Adrenal gland (tissue), 9 donors: ENCODE measurements at regions not wholly inside any gene's neighbourhood (a gene's known extent, or its start where the extent isn't known, plus 50 kb on each side); places are given as distances from the start of the nearest gene placed in this dataset.

Source experiments
- DNase-seq, 7 donors: peaks; one replicate each; pipeline ENCODE4 v3.0.0-alpha.2; 2019 to 2020
- H3K27ac ChIP-seq, 5 donors: fragments of 200-600 bp; sonication (generic) in 4 of 5; 1 replicate in 3 of 5; 2 replicates in 2 of 5; pipeline versions ENCODE4 v1.5.1 to v1.8.0; 2016 to 2020; ENCODE audit warnings: mild to moderate bottlenecking in 1 of 5
- H3K27me3 ChIP-seq: fragments of 200-600 bp; 2 replicates; pipeline ENCODE4 v1.8.0; 2021
- H3K36me3 ChIP-seq, 2 donors: fragments of 200-600 bp; replicated peaks in 1 of 2; 1 replicate in 1 of 2; 2 replicates in 1 of 2; pipeline versions ENCODE4 v1.5.1 to v1.8.0; 2018 to 2022
- H3K4me1 ChIP-seq, 2 donors: fragments of 200-600 bp; replicated peaks in 1 of 2; 1 replicate in 1 of 2; 2 replicates in 1 of 2; pipeline versions ENCODE4 v1.5.1 to v1.8.0; 2018 to 2021
- H3K4me3 ChIP-seq, 4 donors: fragments of 200-600 bp; sonication (generic) in 3 of 4; one replicate each; pipeline ENCODE4 v1.5.1; 2016 to 2018
- H3K9me3 ChIP-seq, 3 donors: fragments of 200-600 bp; sonication (generic) in 1 of 3; replicated peaks in 1 of 3; 1 replicate in 2 of 3; 2 replicates in 1 of 3; pipeline versions ENCODE4 v1.5.1 to v1.8.0; 2016 to 2021
- POLR2A ChIP-seq, 2 donors: fragments of 450-650 bp; IDR thresholded peaks; one replicate each; pipeline ENCODE4 v1.6.1; 2017; ENCODE audit warnings: antibody characterized with exemption in 2 of 2, mild to moderate bottlenecking in 2 of 2, moderate library complexity in 1 of 2
- WGBS, 4 donors: extraction: QIAGEN DNeasy Blood & Tissue Kit in 2 of 4; methylation state at CpG; one replicate each; pipeline versions ENCODE4 v1.1.5 to v1.1.7; 2013 to 2017; 5-methylcytosine and 5-hydroxymethylcytosine counted together
- intact Hi-C, 2 donors: fragments of 100-400 bp; cut with DNase I; formaldehyde crosslinking; loops; one replicate each; pipeline versions ENCODE4 v1.14.1 to v1.15.0; 2022 to 2023
- TF ChIP-seq, protein P1 (sequence below), 6 experiments: fragments of 450-650 bp in 4 of 6; fragments of 200-600 bp in 2 of 6; sonication (generic) in 1 of 6; IDR thresholded peaks; 1 replicate in 5 of 6; 2 replicates in 1 of 6; pipeline versions ENCODE4 v1.5.1 to v1.8.0; 2016 to 2021; ENCODE audit warnings: antibody characterized with exemption in 6 of 6, mild to moderate bottlenecking in 2 of 6, moderate library complexity in 1 of 6
- donor health status: healthy with polysubstance abuse.
- donor health status: Bipolar disorder and iron deficiency.
- donor health status: DM: yes; HTN: yes; CAD: no.
- donor health status: DM: no; HTN: no; CAD: no.
- donor health status: DM: no; HTN: no; CAD: no.

- no peak for TF ChIP-seq POLR2A (IDR thresholded peaks at IDR 0.05)
- TF ChIP-seq, protein P1, sequence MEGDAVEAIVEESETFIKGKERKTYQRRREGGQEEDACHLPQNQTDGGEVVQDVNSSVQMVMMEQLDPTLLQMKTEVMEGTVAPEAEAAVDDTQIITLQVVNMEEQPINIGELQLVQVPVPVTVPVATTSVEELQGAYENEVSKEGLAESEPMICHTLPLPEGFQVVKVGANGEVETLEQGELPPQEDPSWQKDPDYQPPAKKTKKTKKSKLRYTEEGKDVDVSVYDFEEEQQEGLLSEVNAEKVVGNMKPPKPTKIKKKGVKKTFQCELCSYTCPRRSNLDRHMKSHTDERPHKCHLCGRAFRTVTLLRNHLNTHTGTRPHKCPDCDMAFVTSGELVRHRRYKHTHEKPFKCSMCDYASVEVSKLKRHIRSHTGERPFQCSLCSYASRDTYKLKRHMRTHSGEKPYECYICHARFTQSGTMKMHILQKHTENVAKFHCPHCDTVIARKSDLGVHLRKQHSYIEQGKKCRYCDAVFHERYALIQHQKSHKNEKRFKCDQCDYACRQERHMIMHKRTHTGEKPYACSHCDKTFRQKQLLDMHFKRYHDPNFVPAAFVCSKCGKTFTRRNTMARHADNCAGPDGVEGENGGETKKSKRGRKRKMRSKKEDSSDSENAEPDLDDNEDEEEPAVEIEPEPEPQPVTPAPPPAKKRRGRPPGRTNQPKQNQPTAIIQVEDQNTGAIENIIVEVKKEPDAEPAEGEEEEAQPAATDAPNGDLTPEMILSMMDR (IDR thresholded peaks at IDR 0.05): no peak
- Histone ChIP-seq H3K27ac (no peak overlapping the region), H3K27me3 (no peaks in the 10 kb centered on the region), H3K4me1 (no peaks in the 10 kb centered on the region), H3K9me3 (no peaks in the 10 kb centered on the region), H3K36me3 (no peaks in the 10 kb centered on the region), H3K4me3 (no peak overlapping the region)
- WGBS, 4 donors: 54 to 68% (median 58%) methylated on average over 6 of the region's 6 CpGs
- intact Hi-C loops: no loop called here
- no peak for DNase-seq
Observed at GRCh38 chr16:6797223-6797622, 535.4 kb upstream of the RBFOX1 start.

GRCh38 chr16:6777624-6778023 lies 555.0 kb upstream of the RBFOX1 start:
- Histone ChIP-seq H3K9me3 (peaks cover 0 to under 1% (median 0%) of the 10 kb centered on the region in 3 donors), H3K4me1 (no peaks in the 10 kb centered on the region)
- intact Hi-C loops: no loop called here

DNA sequence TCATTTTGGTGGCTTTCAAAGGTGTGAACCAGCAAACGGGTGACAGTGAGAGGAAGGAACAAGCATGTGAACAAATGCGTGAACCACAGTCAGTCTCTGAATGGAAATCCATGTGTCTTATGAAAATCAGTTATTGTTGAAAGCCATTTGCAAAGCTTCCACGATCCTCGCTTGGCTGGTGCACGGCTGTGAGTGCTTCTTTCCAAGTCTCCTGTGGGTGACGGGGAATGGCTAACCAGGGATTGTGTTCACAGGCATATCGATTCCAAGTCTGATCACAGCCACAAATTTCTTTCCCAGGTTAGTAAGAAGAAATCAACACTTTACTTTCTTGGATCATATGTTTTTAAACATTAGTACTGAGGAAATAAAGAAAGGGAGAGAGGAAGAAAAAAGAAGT lies 556.9 kb upstream of the RBFOX1 start:
- Histone ChIP-seq H3K27me3 (no peaks in the 10 kb centered on the region), H3K4me3 (no peak overlapping the region), H3K27ac (no peak overlapping the region), H3K9me3 (no peaks in the 10 kb centered on the region), H3K4me1 (no peaks in the 10 kb centered on the region), H3K36me3 (no peaks in the 10 kb centered on the region)
- DNase-seq: no peak
- intact Hi-C loops: no loop called here
- 84 to 85% (median 84%) methylated on average over 7 of the region's 7 CpGs for WGBS, 4 donors
- no peak for TF ChIP-seq POLR2A (IDR thresholded peaks at IDR 0.05)
- TF ChIP-seq, protein P1 (IDR thresholded peaks at IDR 0.05): no peak

More at GRCh38 chr16:6777624-6778023, 555.0 kb upstream of the RBFOX1 start:
- no peak overlapping the region for H3K4me3 ChIP-seq
- H3K36me3 ChIP-seq: no peaks in the 10 kb centered on the region
- DNase-seq: no peak
- no peak overlapping the region for H3K27ac ChIP-seq
- TF ChIP-seq, protein P1 (IDR thresholded peaks at IDR 0.05): no peak
- TF ChIP-seq POLR2A (IDR thresholded peaks at IDR 0.05): no peak
- no peaks in the 10 kb centered on the region for H3K27me3 ChIP-seq

- Histone ChIP-seq H3K4me3 (no peak overlapping the region), H3K27ac (no peak overlapping the region), H3K4me1 (no peaks in the 10 kb centered on the region), H3K9me3 (no peaks in the 10 kb centered on the region), H3K27me3 (no peaks in the 10 kb centered on the region), H3K36me3 (no peaks in the 10 kb centered on the region)
- no peak for DNase-seq
- WGBS, 4 donors: 55 to 72% (median 68%) methylated on average over 4 of the region's 4 CpGs
- TF ChIP-seq, protein P1 (IDR thresholded peaks at IDR 0.05): no peak
- TF ChIP-seq POLR2A (IDR thresholded peaks at IDR 0.05): no peak
- intact Hi-C loops: no loop called here
Observed at GRCh38 chr16:6771956-6772355, 560.7 kb upstream of the RBFOX1 start.
